NOMO-1 (cell line): ENCODE measurements at regions not wholly inside any gene's neighbourhood (a gene's known extent, or its start where the extent isn't known, plus 50 kb on each side); places are given as distances from the start of the nearest gene placed in this dataset.

Source experiments
- DNase-seq, 2 experiments: peaks; one replicate each; lab custom pipeline; 2025; ENCODE audit not compliant: unreplicated experiment in 2 of 2; lab: John Stamatoyannopoulos, UW

GRCh38 chr15:35911052-35911777, 365.2 kb upstream of the DPH6 start:
- DNase-seq, result no peak

- no peak for DNase-seq
These were observed 366.2 kb upstream of the DPH6 start for GRCh38 chr15:35912196-35912595.

- no peak for DNase-seq
These were observed 368.6 kb upstream of the DPH6 start for GRCh38 chr15:35914573-35914972.

GRCh38 chr15:35921046-35921445, 375.1 kb upstream of the DPH6 start:
- no peak for DNase-seq

GRCh38 chr15:35925275-35926006, 379.5 kb upstream of the DPH6 start:
- DNase-seq, result no peak

- no peak for DNase-seq
These were observed 380.0 kb upstream of the DPH6 start for GRCh38 chr15:35926007-35926380.

GRCh38 chr15:35928847-35929246, 382.9 kb upstream of the DPH6 start:
- no peak for DNase-seq

GRCh38 chr15:35929740-35930444, 383.9 kb upstream of the DPH6 start:
- DNase-seq, result no peak

- no peak for DNase-seq
These were observed 385.9 kb upstream of the DPH6 start for GRCh38 chr15:35931799-35932341.

GRCh38 chr15:35932531-35932930, 386.6 kb upstream of the DPH6 start:
- DNase-seq, result no peak

GRCh38 chr15:35933531-35933930, 387.6 kb upstream of the DPH6 start:
- DNase-seq, result no peak

GRCh38 chr15:35934383-35935049, 388.6 kb upstream of the DPH6 start:
- DNase-seq, result no peak

GRCh38 chr15:35936284-35936683, 390.3 kb upstream of the DPH6 start:
- DNase-seq, result no peak

- no peak for DNase-seq
These were observed 391.4 kb upstream of the DPH6 start for GRCh38 chr15:35937380-35937779.

- DNase-seq, result no peak
These were observed 399.1 kb upstream of the DPH6 start for GRCh38 chr15:35944945-35945585.

GRCh38 chr15:35953424-35953823, 407.5 kb upstream of the DPH6 start:
- DNase-seq, result no peak

GRCh38 chr15:35956056-35956455, 410.1 kb upstream of the DPH6 start:
- DNase-seq, result no peak

GRCh38 chr15:35958021-35958420, 412.1 kb upstream of the DPH6 start:
- no peak for DNase-seq

GRCh38 chr15:35958975-35959374, 413.0 kb upstream of the DPH6 start:
- no peak for DNase-seq

- no peak for DNase-seq
These were observed 417.4 kb upstream of the DPH6 start for GRCh38 chr15:35963326-35963725.
